Choroid plexus epithelial cell (primary cell): ENCODE measurements at regions not wholly inside any gene's neighbourhood (a gene's known extent, or its start where the extent isn't known, plus 50 kb on each side); places are given as distances from the start of the nearest gene placed in this dataset.

Source experiments
- DNase-seq: peaks from one replicate; pipeline ENCODE4 v3.0.0-alpha.2; 2010; ENCODE audit warnings: low read depth
- H3K4me3 ChIP-seq: 2 replicates; pipeline ENCODE4 v1.5.1; 2011; ENCODE audit warnings: low read depth, mild to moderate bottlenecking, control low read depth, low read length, moderate library complexity
- TF ChIP-seq, protein P1 (sequence below): conservative IDR thresholded peaks from 2 replicates; pipeline ENCODE4 v1.5.1; 2011; ENCODE audit warnings: low read depth, mild to moderate bottlenecking, control low read depth, inconsistent platforms, low read length, moderate library complexity

GRCh38 chr3:87800516-87800915 lies 258.3 kb downstream of the CGGBP1 start:
- DNase-seq, result no peak
- H3K4me3 ChIP-seq, result no peak overlapping the region
- TF ChIP-seq, protein P1, sequence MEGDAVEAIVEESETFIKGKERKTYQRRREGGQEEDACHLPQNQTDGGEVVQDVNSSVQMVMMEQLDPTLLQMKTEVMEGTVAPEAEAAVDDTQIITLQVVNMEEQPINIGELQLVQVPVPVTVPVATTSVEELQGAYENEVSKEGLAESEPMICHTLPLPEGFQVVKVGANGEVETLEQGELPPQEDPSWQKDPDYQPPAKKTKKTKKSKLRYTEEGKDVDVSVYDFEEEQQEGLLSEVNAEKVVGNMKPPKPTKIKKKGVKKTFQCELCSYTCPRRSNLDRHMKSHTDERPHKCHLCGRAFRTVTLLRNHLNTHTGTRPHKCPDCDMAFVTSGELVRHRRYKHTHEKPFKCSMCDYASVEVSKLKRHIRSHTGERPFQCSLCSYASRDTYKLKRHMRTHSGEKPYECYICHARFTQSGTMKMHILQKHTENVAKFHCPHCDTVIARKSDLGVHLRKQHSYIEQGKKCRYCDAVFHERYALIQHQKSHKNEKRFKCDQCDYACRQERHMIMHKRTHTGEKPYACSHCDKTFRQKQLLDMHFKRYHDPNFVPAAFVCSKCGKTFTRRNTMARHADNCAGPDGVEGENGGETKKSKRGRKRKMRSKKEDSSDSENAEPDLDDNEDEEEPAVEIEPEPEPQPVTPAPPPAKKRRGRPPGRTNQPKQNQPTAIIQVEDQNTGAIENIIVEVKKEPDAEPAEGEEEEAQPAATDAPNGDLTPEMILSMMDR, result no peak

- H3K4me3 ChIP-seq, result no peak overlapping the region
- TF ChIP-seq, protein P1, result no peak
- no peak for DNase-seq
These were observed 260.2 kb downstream of the CGGBP1 start for GRCh38 chr3:87798567-87798947.

DNA sequence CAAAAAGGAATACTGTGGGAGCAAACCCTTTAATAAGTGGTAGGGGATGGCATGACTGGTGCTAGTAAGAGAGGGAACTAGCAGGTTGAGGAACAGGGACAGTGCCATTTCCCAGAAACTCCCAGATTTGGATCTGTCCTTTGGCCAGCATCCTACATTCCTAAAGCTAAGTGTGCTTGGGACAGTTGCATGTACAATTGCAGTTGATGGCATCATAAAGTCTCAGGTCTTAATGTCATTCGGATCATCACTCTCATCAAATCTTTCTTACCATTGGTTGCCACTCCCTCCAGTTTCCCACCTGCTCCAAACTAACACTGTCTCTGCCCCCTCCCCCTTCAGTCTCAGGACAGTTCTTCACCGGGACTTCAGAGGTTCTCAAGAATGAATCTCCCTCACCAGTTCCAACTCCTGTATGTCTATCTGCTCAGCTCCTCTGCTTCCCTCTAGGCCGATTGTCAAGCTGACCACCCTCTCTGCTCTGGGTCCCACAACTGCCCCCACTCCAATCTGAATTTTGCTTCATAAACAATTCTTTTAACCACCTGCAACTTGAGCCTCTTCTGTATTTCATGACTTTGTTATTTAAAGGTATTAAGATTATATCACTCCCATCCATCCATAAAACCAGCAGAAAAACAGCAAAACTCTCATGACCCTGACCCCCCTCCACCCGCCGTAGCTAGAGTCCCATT lies 260.8 kb downstream of the CGGBP1 start:
- TF ChIP-seq, protein P1, result no peak
- no peak for DNase-seq
- no peak overlapping the region for H3K4me3 ChIP-seq

DNA sequence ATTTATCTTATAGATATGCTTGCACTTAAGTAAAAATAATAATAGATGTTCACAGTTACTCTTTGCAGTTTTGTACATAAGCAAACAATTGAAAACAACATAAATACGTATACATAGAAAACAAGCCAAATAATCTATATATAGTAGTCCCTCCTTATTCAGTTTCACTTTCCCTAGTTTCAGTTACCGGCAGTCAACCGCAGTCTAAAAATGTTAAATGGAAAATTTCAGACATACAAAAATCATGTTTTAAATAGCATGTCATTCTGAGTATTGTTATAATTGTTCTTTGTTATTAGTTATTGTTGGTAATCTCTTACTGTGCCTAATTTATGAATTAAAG lies 262.0 kb downstream of the CGGBP1 start:
- TF ChIP-seq, protein P1, result no peak
- H3K4me3 ChIP-seq, result no peak overlapping the region
- no peak for DNase-seq

GRCh38 chr3:87796137-87796842 lies 262.5 kb downstream of the CGGBP1 start:
- H3K4me3 ChIP-seq, result no peak overlapping the region
- peak; percentile 19 for DNase-seq
- TF ChIP-seq, protein P1, result no peak

GRCh38 chr3:87795701-87796100 lies 263.1 kb downstream of the CGGBP1 start:
- TF ChIP-seq, protein P1, result no peak

DNA sequence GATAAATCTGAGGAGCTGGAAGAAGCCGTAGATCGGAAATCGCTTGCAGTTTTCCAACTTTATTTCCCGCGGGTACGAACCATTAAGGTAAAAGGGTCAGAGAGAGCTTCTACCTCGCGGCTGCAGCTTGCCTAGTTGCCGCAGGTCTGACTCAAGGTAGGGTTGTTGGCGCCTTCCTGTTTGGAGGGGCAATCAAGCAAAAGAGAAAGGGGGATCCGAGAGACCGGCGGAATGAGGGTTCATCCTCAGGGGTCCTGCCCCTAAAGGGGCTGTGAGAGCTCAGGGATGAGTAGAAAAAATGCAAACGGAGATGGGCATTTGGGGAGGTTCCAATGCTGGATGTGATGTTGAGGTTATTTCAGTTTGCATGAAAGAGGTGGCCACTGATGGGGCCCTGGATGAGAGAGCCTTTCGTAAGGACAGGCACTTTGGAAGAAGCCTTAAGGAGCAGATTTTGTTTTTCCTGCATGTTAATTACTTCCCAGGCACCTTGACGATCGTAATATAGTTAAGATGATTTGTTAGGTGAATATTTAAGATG lies 265.4 kb downstream of the CGGBP1 start:
- TF ChIP-seq, protein P1, result no peak
- DNase-seq, result no peak
- H3K4me3 ChIP-seq, result peak overlapping the region; percentile 59

More at GRCh38 chr3:87795701-87796100, 263.1 kb downstream of the CGGBP1 start:
- DNase-seq, result no peak
- no peak overlapping the region for H3K4me3 ChIP-seq
